Loucy (cell line): ENCODE measurements at regions not wholly inside any gene's neighbourhood (a gene's known extent, or its start where the extent isn't known, plus 50 kb on each side); places are given as distances from the start of the nearest gene placed in this dataset.

Experiments used
- H2AFZ ChIP-seq: fragments of 200-600 bp; sonication (generic); 2 replicates; pipeline ENCODE4 v1.6.0; 2016; ENCODE audit warnings: antibody characterized with exemption, mild to moderate bottlenecking, low read length, moderate library complexity
- H3F3A ChIP-seq: fragments of 200-600 bp; 2 replicates; pipeline ENCODE4 v1.6.0; 2016; ENCODE audit warnings: antibody characterized with exemption, low read depth, mild to moderate bottlenecking
- H3K27me3 ChIP-seq: fragments of 200-600 bp; sonication (generic); 2 replicates; pipeline ENCODE4 v1.6.1; 2014; ENCODE audit warnings: low read length, mild to moderate bottlenecking; ENCODE audit not compliant: insufficient read depth, poor library complexity, severe bottlenecking
- H3K36me3 ChIP-seq: fragments of 200-600 bp; sonication (generic); 2 replicates; pipeline ENCODE4 v1.6.1; 2016; ENCODE audit warnings: low read length; ENCODE audit not compliant: insufficient read depth
- H3K4me1 ChIP-seq: fragments of 200-600 bp; sonication (generic); 2 replicates; pipeline ENCODE4 v1.5.1; 2014; ENCODE audit warnings: low read length, mild to moderate bottlenecking; ENCODE audit not compliant: insufficient read depth, poor library complexity, severe bottlenecking
- H3K4me2 ChIP-seq: fragments of 200-600 bp; sonication (generic); 2 replicates; pipeline ENCODE4 v1.6.0; 2014; ENCODE audit warnings: antibody characterized with exemption, low read length, low read depth, mild to moderate bottlenecking; ENCODE audit not compliant: poor library complexity, severe bottlenecking
- H3K4me3 ChIP-seq: fragments of 200-600 bp; sonication (generic); 2 replicates; pipeline ENCODE4 v1.5.1; 2014; ENCODE audit warnings: low read length, mild to moderate bottlenecking, mixed read lengths; ENCODE audit not compliant: poor library complexity, severe bottlenecking
- H3K79me2 ChIP-seq: fragments of 200-600 bp; sonication (generic); 2 replicates; pipeline ENCODE4 v1.6.1; 2014; ENCODE audit warnings: low read length; ENCODE audit not compliant: insufficient read depth
- H3K9ac ChIP-seq: fragments of 200-600 bp; sonication (generic); 2 replicates; pipeline ENCODE4 v1.6.0; 2014; ENCODE audit warnings: mild to moderate bottlenecking, low read depth, low read length, moderate library complexity; ENCODE audit not compliant: poor library complexity, severe bottlenecking
- H3K9me2 ChIP-seq: fragments of 200-600 bp; sonication (generic); replicated peaks from 2 replicates; pipeline ENCODE4 v1.6.1; 2016; ENCODE audit warnings: low read depth, low read length, mixed read lengths
- H3K9me3 ChIP-seq: fragments of 200-600 bp; sonication (generic); 2 replicates; pipeline ENCODE4 v1.6.1; 2014; ENCODE audit warnings: mild to moderate bottlenecking, antibody characterized with exemption, low read length, low read depth; ENCODE audit not compliant: insufficient read depth
- H4K20me1 ChIP-seq: fragments of 200-600 bp; sonication (generic); 2 replicates; pipeline ENCODE4 v1.6.0; 2014; ENCODE audit warnings: antibody characterized with exemption, low read length, mild to moderate bottlenecking; ENCODE audit not compliant: insufficient read depth, poor library complexity, severe bottlenecking
- CTCF ChIP-seq: fragments of 200-600 bp; sonication (generic); conservative IDR thresholded peaks from 2 replicates; pipeline ENCODE4 v1.5.1; 2014; ENCODE audit warnings: mild to moderate bottlenecking, antibody characterized with exemption, low read length
- EZH2phosphoT487 ChIP-seq: fragments of 200-600 bp; IDR thresholded peaks from 2 replicates; pipeline ENCODE4 v1.6.1; 2018; ENCODE audit warnings: antibody characterized with exemption, mild to moderate bottlenecking, moderate library complexity, borderline replicate concordance

- Histone ChIP-seq H3F3A (no peaks in the 10 kb centered on the region), H3K4me2 (no peak overlapping the region), H3K4me1 (peaks cover 13% of the 10 kb centered on the region), H3K36me3 (no peaks in the 10 kb centered on the region), H3K27me3 (no peaks in the 10 kb centered on the region), H3K4me3 (no peak overlapping the region), H3K9ac (no peak overlapping the region), H3K9me2 (no peaks in the 10 kb centered on the region), H3K79me2 (no peaks in the 10 kb centered on the region), H3K9me3 (no peaks in the 10 kb centered on the region), H2AFZ (no peak overlapping the region), H4K20me1 (no peaks in the 10 kb centered on the region)
- TF ChIP-seq EZH2phosphoT487 (no peak), CTCF (no peak)
Observed at GRCh38 chr21:41605178-41605933, 97.4 kb upstream of the TMPRSS2 start.

- Histone ChIP-seq H3K79me2 (no peaks in the 10 kb centered on the region), H3K9me2 (no peaks in the 10 kb centered on the region), H3K36me3 (no peaks in the 10 kb centered on the region), H3F3A (no peaks in the 10 kb centered on the region), H2AFZ (no peak overlapping the region), H3K4me1 (peaks cover 13% of the 10 kb centered on the region), H3K9ac (no peak overlapping the region), H3K9me3 (no peaks in the 10 kb centered on the region), H3K4me2 (no peak overlapping the region), H3K4me3 (no peak overlapping the region), H4K20me1 (no peaks in the 10 kb centered on the region), H3K27me3 (no peaks in the 10 kb centered on the region)
- TF ChIP-seq EZH2phosphoT487 (no peak), CTCF (no peak)
Observed at GRCh38 chr21:41604583-41605041, 96.7 kb upstream of the TMPRSS2 start.

GRCh38 chr21:41603476-41603875 lies 95.5 kb upstream of the TMPRSS2 start:
- no peaks in the 10 kb centered on the region for H4K20me1 ChIP-seq
- TF ChIP-seq CTCF = no peak
- no peak for TF ChIP-seq EZH2phosphoT487
- H3K9ac ChIP-seq = no peak overlapping the region
- no peaks in the 10 kb centered on the region for H3K9me2 ChIP-seq
- no peaks in the 10 kb centered on the region for H3K9me3 ChIP-seq
- H3K4me1 ChIP-seq = peaks cover 13% of the 10 kb centered on the region
- no peak overlapping the region for H3K4me3 ChIP-seq
- no peaks in the 10 kb centered on the region for H3K27me3 ChIP-seq
- H3K36me3 ChIP-seq = no peaks in the 10 kb centered on the region
- no peak overlapping the region for H2AFZ ChIP-seq
- H3K4me2 ChIP-seq = no peak overlapping the region
- no peaks in the 10 kb centered on the region for H3K79me2 ChIP-seq
- no peaks in the 10 kb centered on the region for H3F3A ChIP-seq
